Endodermal cell (in vitro differentiated cells): ENCODE measurements at regions not wholly inside any gene's neighbourhood (a gene's known extent, or its start where the extent isn't known, plus 50 kb on each side); places are given as distances from the start of the nearest gene placed in this dataset.

Experiments
- DNase-seq: peaks from one replicate; pipeline ENCODE4 v3.0.0-alpha.2; 2017
- H3K27ac ChIP-seq: 2 replicates; pipeline ENCODE4 v1.5.1; 2013; ENCODE audit warnings: mild to moderate bottlenecking, low read depth, low read length, moderate library complexity
- H3K27me3 ChIP-seq: 2 replicates; pipeline ENCODE4 v1.6.1; 2013; ENCODE audit warnings: mild to moderate bottlenecking, low read length, moderate library complexity; ENCODE audit not compliant: insufficient read depth, control insufficient read depth, poor library complexity, severe bottlenecking
- H3K36me3 ChIP-seq: 2 replicates; pipeline ENCODE4 v1.7.0; 2013; ENCODE audit warnings: mild to moderate bottlenecking, low read length, moderate library complexity; ENCODE audit not compliant: control insufficient read depth, insufficient read depth
- H3K4me1 ChIP-seq: one replicate; pipeline ENCODE4 v1.7.0; 2013; ENCODE audit warnings: low read length; ENCODE audit not compliant: control insufficient read depth, insufficient read depth
- H3K4me3 ChIP-seq: 2 replicates; pipeline ENCODE4 v1.5.1; 2013; ENCODE audit warnings: mild to moderate bottlenecking, low read length, moderate library complexity
- H3K9ac ChIP-seq: 2 replicates; pipeline ENCODE4 v1.6.1; 2013; ENCODE audit warnings: mild to moderate bottlenecking, low read length, moderate library complexity; ENCODE audit not compliant: poor library complexity, severe bottlenecking; ENCODE audit errors: extremely low read depth
- H3K9me3 ChIP-seq: 2 replicates; pipeline ENCODE4 v1.6.1; 2013; ENCODE audit warnings: mild to moderate bottlenecking, low read length, moderate library complexity; ENCODE audit not compliant: control insufficient read depth
- H3K27ac Mint-ChIP-seq: 2 replicates; pipeline ENCODE4 v1.8.0; 2020; ENCODE audit warnings: mixed read lengths
- H3K27me3 Mint-ChIP-seq: 2 replicates; pipeline ENCODE4 v1.8.0; 2021; ENCODE audit warnings: mild to moderate bottlenecking, mixed read lengths; ENCODE audit not compliant: insufficient read depth
- H3K36me3 Mint-ChIP-seq: 2 replicates; pipeline ENCODE4 v1.8.0; 2020; ENCODE audit warnings: low read depth, mixed read lengths
- H3K4me1 Mint-ChIP-seq: 2 replicates; pipeline ENCODE4 v1.8.0; 2020; ENCODE audit warnings: mixed read lengths
- H3K4me3 Mint-ChIP-seq: 2 replicates; pipeline ENCODE4 v1.8.0; 2020; ENCODE audit warnings: mild to moderate bottlenecking, moderate library complexity, mixed read lengths
- H3K9me3 Mint-ChIP-seq: 2 replicates; pipeline ENCODE4 v1.8.0; 2020; ENCODE audit warnings: mild to moderate bottlenecking, mixed read lengths
- WGBS, 2 experiments: methylation state at CpG; one replicate each; pipeline versions ENCODE4 v1.1.5 to v1.1.7; 2013; ENCODE audit warnings: missing lambda C conversion rate in 2 of 2, mixed read lengths in 1 of 2; ENCODE audit not compliant: insufficient coverage in 1 of 2, insufficient read length in 1 of 2; 5-methylcytosine and 5-hydroxymethylcytosine counted together
- TF ChIP-seq, protein P1 (sequence below): fragments of 200-600 bp; sonication (generic); conservative IDR thresholded peaks from 2 replicates; pipeline ENCODE4 v1.5.0; 2021; ENCODE audit warnings: antibody characterized with exemption, mild to moderate bottlenecking

DNA sequence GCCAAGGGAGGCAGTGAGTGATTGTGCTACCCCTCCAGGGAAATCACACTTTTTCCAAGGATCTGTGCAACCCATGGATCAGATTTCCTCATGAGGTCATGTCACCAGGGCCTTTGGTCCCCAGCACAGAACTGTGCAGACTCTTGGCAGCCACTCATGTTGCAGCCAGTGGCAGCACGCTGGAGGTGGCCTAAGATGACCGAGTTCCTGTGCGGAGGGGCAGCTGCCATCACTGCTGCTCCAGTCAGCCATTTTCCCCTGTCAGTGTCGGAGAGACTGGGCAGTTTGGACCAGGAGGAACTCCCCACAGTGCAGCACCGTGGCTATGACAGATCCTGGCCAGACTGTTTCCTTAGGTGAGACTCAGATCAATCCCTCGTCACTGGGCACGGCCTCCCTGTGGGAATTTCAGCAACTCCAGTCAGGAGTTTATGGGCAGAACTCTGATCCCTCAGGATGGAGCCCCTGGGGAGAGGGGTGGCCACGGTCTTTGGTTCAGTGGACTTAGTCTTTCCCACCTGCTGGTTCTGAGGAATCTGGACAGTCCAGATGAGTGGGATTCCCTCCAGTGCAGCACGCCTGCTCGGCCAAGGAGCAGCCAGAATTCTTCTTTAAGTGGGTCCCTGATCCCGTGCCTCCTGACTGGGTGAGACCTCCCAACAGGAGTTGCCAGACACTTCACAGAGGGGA lies 194.6 kb upstream of the CARD18 start:
- H3K27me3 ChIP-seq, result no peaks in the 10 kb centered on the region
- Mint-ChIP-seq H3K36me3 (no peaks in the 10 kb centered on the region), H3K9me3 (peaks cover 5% of the 10 kb centered on the region), H3K27me3 (no peaks in the 10 kb centered on the region), H3K27ac (no peak overlapping the region), H3K4me3 (no peak overlapping the region), H3K4me1 (no peaks in the 10 kb centered on the region)
- H3K36me3 ChIP-seq, result no peaks in the 10 kb centered on the region
- no peaks in the 10 kb centered on the region for H3K9me3 ChIP-seq
- WGBS, 2 experiments, result 92 to 99% methylated on average over 10 to 11 of the region's 11 CpGs
- H3K4me3 ChIP-seq, result no peak overlapping the region
- H3K27ac ChIP-seq, result no peak overlapping the region
- H3K9ac ChIP-seq, result no peak overlapping the region
- TF ChIP-seq, protein P1, sequence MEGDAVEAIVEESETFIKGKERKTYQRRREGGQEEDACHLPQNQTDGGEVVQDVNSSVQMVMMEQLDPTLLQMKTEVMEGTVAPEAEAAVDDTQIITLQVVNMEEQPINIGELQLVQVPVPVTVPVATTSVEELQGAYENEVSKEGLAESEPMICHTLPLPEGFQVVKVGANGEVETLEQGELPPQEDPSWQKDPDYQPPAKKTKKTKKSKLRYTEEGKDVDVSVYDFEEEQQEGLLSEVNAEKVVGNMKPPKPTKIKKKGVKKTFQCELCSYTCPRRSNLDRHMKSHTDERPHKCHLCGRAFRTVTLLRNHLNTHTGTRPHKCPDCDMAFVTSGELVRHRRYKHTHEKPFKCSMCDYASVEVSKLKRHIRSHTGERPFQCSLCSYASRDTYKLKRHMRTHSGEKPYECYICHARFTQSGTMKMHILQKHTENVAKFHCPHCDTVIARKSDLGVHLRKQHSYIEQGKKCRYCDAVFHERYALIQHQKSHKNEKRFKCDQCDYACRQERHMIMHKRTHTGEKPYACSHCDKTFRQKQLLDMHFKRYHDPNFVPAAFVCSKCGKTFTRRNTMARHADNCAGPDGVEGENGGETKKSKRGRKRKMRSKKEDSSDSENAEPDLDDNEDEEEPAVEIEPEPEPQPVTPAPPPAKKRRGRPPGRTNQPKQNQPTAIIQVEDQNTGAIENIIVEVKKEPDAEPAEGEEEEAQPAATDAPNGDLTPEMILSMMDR, result no peak
- no peak for DNase-seq
- H3K4me1 ChIP-seq, result no peaks in the 10 kb centered on the region

GRCh38 chr11:105333153-105333552 lies 193.6 kb upstream of the CARD18 start:
- TF ChIP-seq, protein P1, result no peak
- no peaks in the 10 kb centered on the region for H3K36me3 Mint-ChIP-seq
- no peak overlapping the region for H3K9ac ChIP-seq
- H3K27me3 ChIP-seq, result no peaks in the 10 kb centered on the region
- no peaks in the 10 kb centered on the region for H3K27me3 Mint-ChIP-seq
- WGBS, 2 experiments, result 85 to 96% methylated on average over 2 to 3 of the region's 3 CpGs
- no peak overlapping the region for H3K4me3 ChIP-seq
- DNase-seq, result no peak
- H3K27ac Mint-ChIP-seq, result no peak overlapping the region
- H3K4me3 Mint-ChIP-seq, result no peak overlapping the region
- no peaks in the 10 kb centered on the region for H3K4me1 Mint-ChIP-seq
- H3K9me3 Mint-ChIP-seq, result peaks cover 3% of the 10 kb centered on the region
- H3K9me3 ChIP-seq, result no peaks in the 10 kb centered on the region
- H3K27ac ChIP-seq, result no peak overlapping the region
- no peaks in the 10 kb centered on the region for H3K4me1 ChIP-seq
- H3K36me3 ChIP-seq, result no peaks in the 10 kb centered on the region

- no peaks in the 10 kb centered on the region for H3K36me3 ChIP-seq
- no peak overlapping the region for H3K27ac Mint-ChIP-seq
These were observed 192.6 kb upstream of the CARD18 start for GRCh38 chr11:105332171-105332570.

More at GRCh38 chr11:105332171-105332570, 192.6 kb upstream of the CARD18 start:
- Histone ChIP-seq H3K9ac (no peak overlapping the region), H3K4me3 (no peak overlapping the region), H3K27ac (no peak overlapping the region), H3K9me3 (no peaks in the 10 kb centered on the region), H3K4me1 (no peaks in the 10 kb centered on the region), H3K27me3 (no peaks in the 10 kb centered on the region)
- WGBS, 2 experiments, result 95 to 100% methylated on average over 2 to 3 of the region's 3 CpGs
- Mint-ChIP-seq H3K27me3 (no peaks in the 10 kb centered on the region), H3K4me1 (no peaks in the 10 kb centered on the region), H3K36me3 (no peaks in the 10 kb centered on the region), H3K4me3 (no peak overlapping the region), H3K9me3 (no peaks in the 10 kb centered on the region)
- TF ChIP-seq, protein P1, result no peak
- DNase-seq, result no peak
